ENCODE measurements at regions not wholly inside any gene's neighbourhood (a gene's known extent, or its start where the extent isn't known, plus 50 kb on each side); places are given as distances from the start of the nearest gene placed in this dataset.

- WGBS, 2 donors: 94% methylated on average over 1 of the region's 1 CpG
- Histone ChIP-seq H3K4me1 (no peaks in the 10 kb centered on the region), H3K9me3 (no peaks in the 10 kb centered on the region), H3K36me3 (ENCODE audit: low read depth, missing control alignments) (no peaks in the 10 kb centered on the region), H3K27me3 (no peaks in the 10 kb centered on the region), H3K4me3 (no peak overlapping the region), H3K27ac (no peak overlapping the region)
- DNase-seq: no peak
- TF ChIP-seq CTCF (IDR thresholded peaks at IDR 0.05) (no peak), POLR2A (IDR thresholded peaks at IDR 0.05) (no peak)
- intact Hi-C loops (cut with DNase I; ENCODE audit: low total_unique reads): no loop called here
Measured at GRCh38 chr2:217116610-217117009, 256.7 kb upstream of the TNP1 start.

- intact Hi-C loops (cut with DNase I; ENCODE audit: low total_unique reads): no loop called here
- no peak for DNase-seq
- 91 to 94% methylated on average over 6 of the region's 6 CpGs for whole genome bisulfite sequencing, 2 donors
- H3K4me3 ChIP-seq: no peak overlapping the region
- H3K9me3 ChIP-seq: no peaks in the 10 kb centered on the region
- no peaks in the 10 kb centered on the region for H3K4me1 ChIP-seq
- H3K27me3 ChIP-seq: no peaks in the 10 kb centered on the region
- no peak overlapping the region for H3K27ac ChIP-seq
- no peaks in the 10 kb centered on the region for H3K36me3 ChIP-seq (ENCODE audit: low read depth, missing control alignments)
- no peak for TF ChIP-seq CTCF (IDR thresholded peaks at IDR 0.05)
Measured at GRCh38 chr2:217114117-217114516, 254.3 kb upstream of the TNP1 start.

GRCh38 chr2:217113491-217113890 lies 253.6 kb upstream of the TNP1 start:
- no peak for DNase-seq
- intact Hi-C loops (cut with DNase I; ENCODE audit: low total_unique reads): no loop called here
- WGBS, 2 donors: 91 to 96% methylated on average over 4 of the region's 4 CpGs
- TF ChIP-seq POLR2A (IDR thresholded peaks at IDR 0.05): no peak
- no peak for TF ChIP-seq CTCF (IDR thresholded peaks at IDR 0.05)
- Histone ChIP-seq H3K27ac (no peak overlapping the region), H3K9me3 (no peaks in the 10 kb centered on the region), H3K4me3 (no peak overlapping the region), H3K36me3 (ENCODE audit: low read depth, missing control alignments) (no peaks in the 10 kb centered on the region), H3K4me1 (no peaks in the 10 kb centered on the region), H3K27me3 (no peaks in the 10 kb centered on the region)

- Histone ChIP-seq H3K36me3 (ENCODE audit: low read depth, missing control alignments) (no peaks in the 10 kb centered on the region), H3K27me3 (no peaks in the 10 kb centered on the region), H3K9me3 (no peaks in the 10 kb centered on the region), H3K27ac (no peak overlapping the region), H3K4me1 (no peaks in the 10 kb centered on the region), H3K4me3 (no peak overlapping the region)
- TF ChIP-seq POLR2A (IDR thresholded peaks at IDR 0.05) (no peak), CTCF (IDR thresholded peaks at IDR 0.05) (no peak)
- intact Hi-C loops (cut with DNase I; ENCODE audit: low total_unique reads): no loop called here
- 83 to 84% methylated on average over 3 of the region's 3 CpGs for WGBS, 2 donors
- DNase-seq: no peak
Measured at GRCh38 chr2:217110550-217110949, 250.7 kb upstream of the TNP1 start.

- intact Hi-C loops (cut with DNase I; ENCODE audit: low total_unique reads): no loop called here
- Histone ChIP-seq H3K9me3 (no peaks in the 10 kb centered on the region), H3K27me3 (no peaks in the 10 kb centered on the region), H3K27ac (no peak overlapping the region), H3K4me1 (no peaks in the 10 kb centered on the region), H3K4me3 (no peak overlapping the region), H3K36me3 (ENCODE audit: low read depth, missing control alignments) (no peaks in the 10 kb centered on the region)
- no peak for DNase-seq
- WGBS, 2 donors: 84 to 88% methylated on average over 4 of the region's 4 CpGs
- no peak for TF ChIP-seq CTCF (IDR thresholded peaks at IDR 0.05)
- TF ChIP-seq POLR2A (IDR thresholded peaks at IDR 0.05): no peak
Measured at GRCh38 chr2:217108575-217109027, 248.7 kb upstream of the TNP1 start.

All from testis (tissue), 2 donors.